ENCODE measurements at regions not wholly inside any gene's neighbourhood (a gene's known extent, or its start where the extent isn't known, plus 50 kb on each side); places are given as distances from the start of the nearest gene placed in this dataset.

- H3K4me3 ChIP-seq (ENCODE audit: insufficient read depth, low read depth, low read length, poor library complexity, severe bottlenecking), result no peak overlapping the region
- no peak for DNase-seq
- H3K9me3 ChIP-seq (ENCODE audit: control insufficient read depth, low read length), result no peaks in the 10 kb centered on the region
- no peaks in the 10 kb centered on the region for H3K36me3 ChIP-seq (ENCODE audit: control insufficient read depth, insufficient read depth, low read length)
- H3K27me3 ChIP-seq (replicated peaks; ENCODE audit: control insufficient read depth, insufficient read depth, low read length, poor library complexity, severe bottlenecking), result no peaks in the 10 kb centered on the region
- H3K27ac ChIP-seq (ENCODE audit: insufficient read depth, low read length, poor library complexity, severe bottlenecking), result no peak overlapping the region
- no peaks in the 10 kb centered on the region for H3K4me1 ChIP-seq (ENCODE audit: control insufficient read depth, insufficient read depth, low read length, poor library complexity, severe bottlenecking)
Measured at GRCh38 chr15:24901409-24901808, 53.4 kb upstream of the SNRPN start.

Data from effector memory CD4-positive, alpha-beta T cell (primary cell).